ENCODE measurements at regions not wholly inside any gene's neighbourhood (a gene's known extent, or its start where the extent isn't known, plus 50 kb on each side); places are given as distances from the start of the nearest gene placed in this dataset.

DNA sequence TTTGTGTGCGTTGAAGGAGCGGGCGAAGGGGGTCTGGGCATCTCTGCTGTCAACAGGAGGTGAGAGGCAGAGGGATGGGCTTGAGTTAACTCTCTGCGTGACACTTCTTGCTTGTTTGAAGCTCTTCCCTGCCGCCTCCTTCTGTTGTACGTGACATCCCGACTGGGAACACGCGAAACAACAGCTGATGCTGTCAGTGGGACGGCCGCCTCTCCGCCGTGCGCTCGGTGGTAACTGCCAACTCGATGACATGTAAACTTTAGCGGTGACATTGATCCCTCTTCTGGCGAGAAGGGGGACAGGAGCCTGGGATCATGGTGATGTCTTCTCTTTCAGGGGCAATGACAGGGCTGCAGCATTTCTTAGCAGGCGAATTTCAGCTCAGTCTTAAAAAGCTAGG lies 394.5 kb downstream of the TYW1 start:
- TF ChIP-seq, protein P1, sequence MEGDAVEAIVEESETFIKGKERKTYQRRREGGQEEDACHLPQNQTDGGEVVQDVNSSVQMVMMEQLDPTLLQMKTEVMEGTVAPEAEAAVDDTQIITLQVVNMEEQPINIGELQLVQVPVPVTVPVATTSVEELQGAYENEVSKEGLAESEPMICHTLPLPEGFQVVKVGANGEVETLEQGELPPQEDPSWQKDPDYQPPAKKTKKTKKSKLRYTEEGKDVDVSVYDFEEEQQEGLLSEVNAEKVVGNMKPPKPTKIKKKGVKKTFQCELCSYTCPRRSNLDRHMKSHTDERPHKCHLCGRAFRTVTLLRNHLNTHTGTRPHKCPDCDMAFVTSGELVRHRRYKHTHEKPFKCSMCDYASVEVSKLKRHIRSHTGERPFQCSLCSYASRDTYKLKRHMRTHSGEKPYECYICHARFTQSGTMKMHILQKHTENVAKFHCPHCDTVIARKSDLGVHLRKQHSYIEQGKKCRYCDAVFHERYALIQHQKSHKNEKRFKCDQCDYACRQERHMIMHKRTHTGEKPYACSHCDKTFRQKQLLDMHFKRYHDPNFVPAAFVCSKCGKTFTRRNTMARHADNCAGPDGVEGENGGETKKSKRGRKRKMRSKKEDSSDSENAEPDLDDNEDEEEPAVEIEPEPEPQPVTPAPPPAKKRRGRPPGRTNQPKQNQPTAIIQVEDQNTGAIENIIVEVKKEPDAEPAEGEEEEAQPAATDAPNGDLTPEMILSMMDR (IDR thresholded peaks at IDR 0.05) = no peak

DNA sequence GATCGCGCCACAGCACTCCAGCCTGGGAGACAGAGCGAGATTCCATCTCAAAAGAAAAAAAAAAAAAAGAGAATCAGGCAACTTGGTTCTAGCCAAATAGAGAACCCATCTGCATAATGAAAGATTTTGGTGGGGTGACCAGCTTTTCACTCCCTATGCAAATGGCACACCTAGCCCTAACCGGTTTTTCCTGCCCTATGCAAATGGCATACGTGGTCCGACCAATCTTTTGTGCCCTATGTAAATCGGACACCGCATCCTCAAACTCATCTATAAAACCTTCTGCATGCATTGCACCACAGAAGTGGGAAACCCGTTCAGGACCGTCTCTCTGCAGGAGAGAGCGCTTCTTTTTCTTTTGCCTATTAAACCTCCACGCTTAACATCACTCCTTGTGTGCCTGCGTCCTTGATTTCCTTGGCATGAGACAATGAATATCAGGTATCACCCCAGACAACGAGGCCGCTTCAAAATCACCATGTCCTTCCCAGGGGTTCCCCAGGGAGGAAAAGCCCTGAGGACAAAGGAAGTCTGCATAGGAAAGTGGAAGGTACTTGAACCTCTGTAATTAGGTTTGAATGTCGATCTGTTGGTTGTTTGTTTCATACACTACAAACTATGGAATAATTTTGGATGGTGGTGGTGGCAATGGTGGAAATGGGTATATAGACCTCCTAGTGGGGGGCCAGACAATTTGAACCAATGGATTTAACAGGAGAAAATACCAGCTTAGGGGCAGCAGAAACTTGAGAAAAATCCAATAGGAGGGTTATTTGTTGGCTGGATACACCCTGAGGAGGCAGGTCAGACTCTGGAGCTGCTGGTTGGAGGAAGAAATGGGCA lies 396.2 kb downstream of the TYW1 start:
- TF ChIP-seq, protein P1 (IDR thresholded peaks at IDR 0.05) = no peak

DNA sequence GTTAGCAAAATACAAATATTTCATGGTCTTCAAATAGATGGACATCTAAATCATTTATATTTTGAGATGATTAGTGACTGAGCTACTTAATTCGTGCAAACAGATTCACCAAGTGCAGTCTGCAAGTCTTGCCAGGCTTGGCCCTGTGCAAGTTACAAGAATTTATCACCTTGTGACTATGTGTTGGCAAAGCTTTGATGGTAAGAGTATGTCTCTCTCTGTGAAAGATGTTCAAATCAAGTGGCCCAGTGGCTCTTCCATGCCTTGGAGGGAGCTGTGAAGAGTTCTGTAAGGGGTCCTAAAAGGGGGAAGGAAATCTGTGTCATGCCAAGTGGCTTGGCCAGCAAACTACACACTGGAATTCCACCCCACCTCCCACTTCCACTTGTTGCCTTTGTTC lies 397.3 kb downstream of the TYW1 start:
- TF ChIP-seq, protein P1 (IDR thresholded peaks at IDR 0.05) = no peak

DNA sequence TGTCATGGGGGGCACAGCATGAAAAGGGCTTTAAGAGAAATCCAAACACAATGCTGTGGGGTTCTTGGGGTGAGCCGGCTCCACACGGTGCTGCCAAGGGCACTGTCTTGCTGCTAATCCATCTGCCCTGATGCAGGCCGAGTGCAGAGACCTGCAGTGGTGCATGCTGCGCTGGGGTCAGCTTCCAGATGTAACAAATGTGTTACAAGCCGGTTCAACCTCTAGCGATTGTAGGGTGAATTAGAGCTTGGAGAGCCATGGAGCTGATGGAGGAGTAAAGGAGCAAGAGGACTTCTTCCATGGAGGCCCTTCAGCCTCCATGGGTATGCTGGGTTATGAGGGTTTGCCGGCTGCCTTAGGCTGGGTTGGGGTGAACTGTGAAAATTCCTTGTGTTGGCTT lies 402.3 kb downstream of the TYW1 start:
- TF ChIP-seq, protein P1 (IDR thresholded peaks at IDR 0.05) = no peak

DNA sequence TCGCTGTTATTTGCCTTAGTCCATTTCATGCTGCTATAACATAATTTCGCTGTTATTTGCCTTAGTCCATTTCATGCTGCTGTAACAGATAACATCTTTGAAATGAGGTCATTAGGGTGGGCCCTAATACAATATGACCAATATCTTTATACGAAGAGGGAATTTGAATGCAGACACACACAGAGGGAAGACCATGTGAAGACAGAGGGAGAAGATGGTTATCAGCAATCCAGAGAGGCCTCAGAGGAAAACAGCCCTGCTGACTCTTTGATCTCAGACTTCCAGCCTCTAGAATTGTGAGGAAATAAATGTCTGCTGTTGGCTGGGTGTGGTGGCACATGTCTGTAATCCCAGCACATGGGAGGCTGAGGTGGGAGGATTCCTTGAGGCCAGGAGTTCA lies 404.9 kb downstream of the TYW1 start:
- TF ChIP-seq, protein P1 (IDR thresholded peaks at IDR 0.05) = no peak

DNA sequence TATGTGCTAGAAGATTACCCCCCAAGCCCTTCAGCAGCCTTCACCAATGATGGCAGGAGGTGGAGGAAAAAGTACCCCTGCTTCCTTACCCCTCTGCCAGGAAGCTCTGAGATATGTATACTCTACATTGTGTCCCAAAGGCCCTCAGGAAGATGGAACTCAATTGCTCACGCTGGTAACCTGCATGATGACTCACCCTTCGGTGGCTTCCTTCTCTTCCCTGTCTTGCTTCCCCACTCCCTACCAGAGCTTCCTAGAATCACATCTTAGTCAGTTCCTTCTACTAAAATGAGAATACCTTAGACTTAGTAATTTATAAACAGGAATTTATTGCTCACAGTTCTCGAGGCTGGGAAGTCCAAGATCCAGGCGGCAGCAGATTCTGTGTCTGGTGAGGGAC lies 405.6 kb downstream of the TYW1 start:
- TF ChIP-seq, protein P1 (IDR thresholded peaks at IDR 0.05) = no peak

DNA sequence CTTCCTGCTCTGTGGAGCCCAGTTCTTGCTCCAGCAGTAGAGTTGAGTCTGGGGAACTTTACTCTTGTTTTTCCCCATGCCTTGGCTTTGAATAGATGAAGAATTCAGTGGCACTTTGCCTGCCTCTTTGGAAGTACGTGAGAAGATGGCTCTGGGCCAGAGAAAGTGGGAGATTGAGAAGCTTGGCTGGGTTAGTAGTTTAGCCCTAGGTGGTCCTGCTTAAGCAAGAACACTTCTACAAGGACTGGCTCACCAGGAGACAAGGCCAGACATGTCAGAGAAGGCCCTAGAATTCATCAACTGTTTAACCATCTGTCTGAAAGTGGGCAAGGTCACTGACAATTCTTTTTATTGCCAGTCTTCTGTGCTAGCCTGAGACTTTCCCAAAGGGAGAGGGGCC lies 410.3 kb downstream of the TYW1 start:
- TF ChIP-seq, protein P1 (IDR thresholded peaks at IDR 0.05) = no peak
